Hepatocyte (in vitro differentiated cells): ENCODE measurements at regions not wholly inside any gene's neighbourhood (a gene's known extent, or its start where the extent isn't known, plus 50 kb on each side); places are given as distances from the start of the nearest gene placed in this dataset.

ENCODE experiments used
- EZH2 ChIP-seq: fragments of 200-600 bp; sonication (generic); IDR thresholded peaks from 2 replicates; pipeline ENCODE4 v1.6.1; 2016; ENCODE audit warnings: antibody characterized with exemption, mild to moderate bottlenecking, borderline replicate concordance
- TF ChIP-seq, protein P1 (sequence below): fragments of 200-600 bp; sonication (generic); IDR thresholded peaks from 2 replicates; pipeline ENCODE4 v1.5.1; 2016; ENCODE audit warnings: antibody characterized with exemption, mild to moderate bottlenecking; ENCODE audit not compliant: poor library complexity

DNA sequence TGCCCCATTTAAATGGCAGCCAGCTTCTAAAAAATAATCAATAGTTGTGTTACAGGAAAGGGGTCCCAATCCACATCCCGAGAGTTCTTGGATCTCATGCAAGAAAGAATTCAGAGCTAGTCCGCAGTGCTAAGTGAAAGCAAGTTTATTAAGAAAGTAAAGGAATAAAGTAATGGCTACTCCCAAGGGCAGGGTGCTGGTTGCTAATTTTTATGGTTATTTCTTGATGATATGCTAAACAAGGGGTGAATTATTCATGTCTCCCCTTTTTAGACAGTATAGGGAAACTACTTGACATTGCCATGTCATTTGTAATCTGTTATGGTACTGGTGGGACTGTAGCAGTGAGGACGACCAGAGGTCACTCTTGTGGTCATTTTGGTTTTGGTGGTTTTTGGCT, 591.3 kb downstream of the LRFN5 start:
- TF ChIP-seq, protein P1, sequence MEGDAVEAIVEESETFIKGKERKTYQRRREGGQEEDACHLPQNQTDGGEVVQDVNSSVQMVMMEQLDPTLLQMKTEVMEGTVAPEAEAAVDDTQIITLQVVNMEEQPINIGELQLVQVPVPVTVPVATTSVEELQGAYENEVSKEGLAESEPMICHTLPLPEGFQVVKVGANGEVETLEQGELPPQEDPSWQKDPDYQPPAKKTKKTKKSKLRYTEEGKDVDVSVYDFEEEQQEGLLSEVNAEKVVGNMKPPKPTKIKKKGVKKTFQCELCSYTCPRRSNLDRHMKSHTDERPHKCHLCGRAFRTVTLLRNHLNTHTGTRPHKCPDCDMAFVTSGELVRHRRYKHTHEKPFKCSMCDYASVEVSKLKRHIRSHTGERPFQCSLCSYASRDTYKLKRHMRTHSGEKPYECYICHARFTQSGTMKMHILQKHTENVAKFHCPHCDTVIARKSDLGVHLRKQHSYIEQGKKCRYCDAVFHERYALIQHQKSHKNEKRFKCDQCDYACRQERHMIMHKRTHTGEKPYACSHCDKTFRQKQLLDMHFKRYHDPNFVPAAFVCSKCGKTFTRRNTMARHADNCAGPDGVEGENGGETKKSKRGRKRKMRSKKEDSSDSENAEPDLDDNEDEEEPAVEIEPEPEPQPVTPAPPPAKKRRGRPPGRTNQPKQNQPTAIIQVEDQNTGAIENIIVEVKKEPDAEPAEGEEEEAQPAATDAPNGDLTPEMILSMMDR: no peak
- no peak for TF ChIP-seq EZH2
